ENCODE measurements at regions not wholly inside any gene's neighbourhood (a gene's known extent, or its start where the extent isn't known, plus 50 kb on each side); places are given as distances from the start of the nearest gene placed in this dataset.
"Not testable (repeated sequence)": the region's sequence is repeated elsewhere in the genome, so short reads cannot be mapped to it uniquely, and the experiment has no call there.

DNA sequence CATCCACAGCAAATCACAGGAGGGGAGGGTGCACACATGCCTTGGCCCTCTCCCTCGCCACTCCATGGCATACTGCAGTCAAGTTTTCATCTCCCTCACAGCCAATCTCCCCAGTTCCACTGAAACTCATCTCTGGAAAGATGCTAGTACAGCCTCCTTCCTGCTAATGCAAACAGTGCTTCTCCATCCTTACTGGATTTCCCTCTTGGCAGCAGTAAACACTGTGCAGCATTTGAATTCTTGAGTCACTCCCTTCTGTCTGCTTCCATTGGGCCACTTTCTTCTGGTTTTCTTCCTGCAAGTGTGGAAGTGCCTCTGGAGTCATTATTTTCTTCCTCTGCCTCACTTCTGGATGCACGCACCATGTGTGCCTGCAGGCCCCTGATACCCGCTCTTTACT, 460.3 kb downstream of the QKI start:
- no peak for DNase-seq (ENCODE audit: low spot score)

DNA sequence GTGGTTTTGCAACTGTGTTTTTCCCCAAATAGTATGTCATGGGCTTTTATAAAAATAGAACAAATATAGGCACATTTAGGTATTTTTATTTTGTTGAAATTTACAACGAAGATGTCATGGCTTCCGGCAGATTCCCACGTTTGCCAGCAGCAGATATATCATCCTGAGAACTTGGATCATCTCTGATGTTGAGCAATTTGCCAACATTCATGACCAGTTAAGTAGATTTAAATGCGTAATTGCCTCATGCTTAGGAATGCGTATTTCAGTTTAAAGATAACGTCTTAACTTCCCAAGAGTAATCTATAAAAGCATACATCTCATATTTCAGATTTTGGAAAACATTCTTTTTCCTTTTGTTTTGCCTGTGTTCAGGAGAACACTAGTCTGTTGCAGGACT, 457.8 kb downstream of the QKI start:
- DNase-seq (ENCODE audit: low spot score) = no peak

DNA sequence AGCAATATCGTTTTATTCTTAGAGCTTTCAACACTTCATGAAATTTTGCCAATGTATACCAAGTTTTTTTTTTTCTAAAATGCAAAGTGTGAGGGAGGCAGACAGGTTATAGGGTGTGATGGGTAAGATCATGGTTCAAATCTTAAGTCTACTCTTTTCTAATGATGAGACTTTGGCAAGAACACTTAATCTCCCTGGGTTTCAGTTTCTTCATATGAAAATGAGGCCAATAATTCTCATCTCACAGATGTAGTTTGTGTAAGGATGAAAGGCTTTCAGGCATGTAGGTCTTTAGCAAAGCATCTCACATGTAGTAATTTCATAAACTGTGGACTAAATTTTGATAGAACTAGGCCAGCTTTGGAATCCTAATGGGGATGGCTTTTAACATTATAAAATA, 457.1 kb downstream of the QKI start:
- no peak for DNase-seq (ENCODE audit: low spot score)

DNA sequence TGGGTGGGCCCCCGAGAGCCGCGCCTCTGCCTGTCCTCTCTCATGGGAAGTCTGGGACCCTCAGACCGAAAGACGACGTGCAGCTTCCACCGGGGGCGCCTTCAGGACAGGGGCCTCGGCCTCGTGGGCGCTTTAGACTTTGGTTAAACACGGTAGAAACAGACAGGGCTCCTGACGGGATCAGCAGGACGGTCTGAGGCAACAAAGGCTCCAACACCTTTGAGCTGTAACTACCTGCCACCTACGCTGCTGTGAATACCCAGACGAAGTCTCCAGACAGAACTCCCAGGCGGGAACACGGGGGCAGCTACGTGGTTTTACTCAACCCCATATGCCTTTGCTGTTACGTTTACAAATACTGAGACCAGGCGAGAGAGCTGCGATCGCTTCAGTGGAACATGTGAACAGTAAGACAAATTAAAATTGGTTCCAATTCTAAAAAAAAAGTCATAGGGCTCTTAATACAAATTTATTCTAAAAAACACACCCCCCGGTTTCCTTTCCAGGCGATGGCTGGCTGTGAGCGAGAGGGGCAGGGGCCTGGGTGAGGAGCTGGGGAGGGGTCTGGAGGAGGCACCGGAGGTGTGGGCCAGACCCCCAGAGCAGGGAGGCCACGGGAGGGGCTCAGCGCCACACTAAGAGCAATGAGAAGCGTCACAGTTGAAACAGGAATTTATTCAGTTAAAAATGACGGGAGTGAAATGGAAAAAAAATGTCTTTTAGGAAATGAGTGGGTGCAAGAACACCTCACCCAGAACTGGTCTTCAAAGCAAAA, 453.2 kb downstream of the QKI start:
- DNase-seq (ENCODE audit: low spot score) = no peak

DNA sequence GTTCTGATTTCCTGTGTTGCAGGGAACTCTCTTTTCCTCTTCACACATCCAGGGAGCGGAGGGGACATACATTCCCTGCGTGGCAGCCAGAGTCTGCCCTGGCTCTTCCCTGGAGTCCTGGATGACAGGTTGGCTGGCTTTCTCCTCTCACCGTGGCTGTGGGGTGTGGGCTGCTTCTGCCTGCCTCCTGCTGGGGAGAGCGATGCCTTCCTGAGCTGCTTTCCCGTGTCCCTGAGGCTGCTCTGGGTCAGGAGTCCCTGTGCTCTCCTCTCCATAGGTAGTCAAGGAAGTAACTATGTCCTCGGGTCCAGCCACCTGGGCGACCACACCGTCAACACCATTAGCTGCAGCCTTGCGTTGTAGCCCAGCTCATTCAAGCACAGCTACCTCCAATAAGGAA, 451.7 kb downstream of the QKI start:
- no peak for DNase-seq (ENCODE audit: low spot score)

DNA sequence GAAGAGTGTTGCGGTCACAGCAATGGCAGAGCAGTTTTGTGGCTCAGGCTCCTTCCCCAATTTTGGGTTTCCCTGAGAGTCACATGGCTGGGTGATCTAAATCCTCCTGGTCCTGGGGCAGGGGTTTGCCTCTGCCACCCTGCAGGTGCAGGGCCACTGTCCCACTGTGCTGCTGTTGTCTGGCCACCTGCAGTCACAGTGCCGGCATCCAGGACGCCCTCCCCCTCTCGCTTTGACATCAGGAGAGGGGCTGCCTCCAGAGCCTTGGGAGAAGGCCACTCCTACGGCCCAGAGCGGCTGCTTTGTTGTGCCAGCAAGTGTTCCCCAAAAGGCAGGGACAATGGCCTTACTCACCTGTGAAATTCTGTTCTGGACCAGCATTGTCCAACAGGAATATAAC, 449.0 kb downstream of the QKI start:
- DNase-seq (ENCODE audit: low spot score) = no peak

DNA sequence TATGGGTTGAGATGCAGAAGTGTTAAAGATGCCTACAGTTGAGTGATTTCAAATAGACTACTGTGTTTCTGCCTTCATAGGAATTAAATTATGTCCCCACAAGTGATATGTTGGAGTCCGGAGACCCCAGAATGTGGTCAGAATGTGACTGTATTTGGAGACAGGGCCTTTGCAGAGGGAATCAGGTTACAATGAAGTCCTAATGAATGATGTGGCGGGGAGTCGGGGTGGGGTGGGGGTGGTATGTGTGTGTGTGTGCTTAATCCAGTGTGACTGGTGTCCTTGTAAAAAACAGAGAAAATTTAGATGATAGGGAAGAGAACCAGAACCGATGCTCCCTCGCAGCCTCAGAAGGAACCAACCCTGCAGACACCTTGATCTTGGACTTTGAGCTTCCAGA, 448.2 kb downstream of the QKI start:
- no peak for DNase-seq (ENCODE audit: low spot score)

DNA sequence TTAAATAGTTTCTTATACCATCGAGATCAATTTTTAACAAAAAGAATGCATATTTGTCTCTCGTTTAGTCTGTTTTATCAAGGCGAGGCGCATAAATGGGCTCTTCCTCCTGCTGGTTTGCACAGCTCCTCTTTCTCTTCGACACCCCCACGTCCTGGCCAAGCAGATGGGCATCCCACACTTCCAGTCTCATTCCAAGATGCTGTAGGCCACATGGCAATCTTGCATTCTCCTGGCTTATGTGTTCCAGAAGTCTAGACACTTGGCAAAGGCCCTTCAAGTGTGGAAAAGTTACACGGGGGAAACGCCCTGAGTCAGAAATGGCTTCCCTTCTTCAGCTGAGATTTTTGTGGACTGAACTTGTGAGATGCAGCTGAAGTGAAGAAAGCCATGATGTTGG, 447.1 kb downstream of the QKI start:
- no peak for DNase-seq (ENCODE audit: low spot score)

DNA sequence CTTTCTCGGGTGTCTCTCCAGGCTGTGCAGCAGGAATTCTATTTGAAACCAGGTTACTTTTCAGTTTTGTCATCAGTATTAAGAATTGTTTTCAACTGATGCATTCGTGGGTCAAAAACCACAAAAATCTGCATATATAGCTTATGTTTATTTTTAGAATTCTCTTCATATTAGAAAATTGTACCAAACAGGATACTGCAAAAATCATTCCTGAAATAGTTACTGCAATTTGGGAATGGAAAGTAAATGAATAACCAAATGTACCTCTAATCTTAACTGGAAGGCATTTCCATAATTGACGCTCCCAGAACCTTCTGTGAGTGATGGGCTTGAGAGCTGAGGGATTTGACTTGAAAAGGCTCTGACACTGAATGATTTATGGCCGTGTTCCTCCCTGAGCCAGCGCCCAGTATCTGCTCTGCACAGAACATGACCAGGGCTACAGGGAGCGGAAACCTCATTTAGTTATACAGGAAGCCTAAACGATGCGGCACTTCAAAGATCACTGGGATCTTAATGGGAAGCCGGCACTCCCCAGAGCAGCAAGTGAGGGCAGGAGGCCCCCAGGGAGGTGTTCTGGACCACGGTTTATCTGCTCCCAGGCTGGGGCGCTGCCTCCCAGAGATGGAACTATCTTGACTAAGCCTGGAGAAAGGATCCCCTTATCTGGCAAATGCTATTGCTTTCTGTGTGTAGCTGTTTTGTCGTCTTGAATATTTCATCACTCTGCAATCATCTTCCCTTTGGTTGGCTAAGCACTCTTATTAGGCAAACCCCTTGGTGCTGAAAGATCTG, 446.0 kb downstream of the QKI start:
- no peak for DNase-seq (ENCODE audit: low spot score)

DNA sequence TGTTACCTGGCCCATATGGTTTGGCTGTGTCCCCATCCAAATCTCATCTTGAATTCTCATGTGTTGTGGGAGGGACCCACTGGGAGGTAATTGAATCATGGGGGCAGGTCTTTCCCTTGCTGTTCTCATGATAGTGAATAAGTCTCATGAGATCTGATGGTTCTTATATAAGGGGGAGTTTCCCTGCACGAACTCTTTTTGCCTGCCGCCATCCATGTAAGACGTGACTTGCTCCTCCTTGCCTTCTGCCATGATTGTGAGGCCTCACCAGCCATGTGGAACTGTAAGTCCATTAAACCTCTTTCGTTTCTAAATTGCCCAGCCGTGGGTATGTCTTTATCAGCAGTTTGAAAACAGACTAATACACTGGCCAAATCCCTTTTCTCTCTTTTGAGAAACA, 444.4 kb downstream of the QKI start:
- not testable (repeated sequence) for DNase-seq (ENCODE audit: low spot score)

DNA sequence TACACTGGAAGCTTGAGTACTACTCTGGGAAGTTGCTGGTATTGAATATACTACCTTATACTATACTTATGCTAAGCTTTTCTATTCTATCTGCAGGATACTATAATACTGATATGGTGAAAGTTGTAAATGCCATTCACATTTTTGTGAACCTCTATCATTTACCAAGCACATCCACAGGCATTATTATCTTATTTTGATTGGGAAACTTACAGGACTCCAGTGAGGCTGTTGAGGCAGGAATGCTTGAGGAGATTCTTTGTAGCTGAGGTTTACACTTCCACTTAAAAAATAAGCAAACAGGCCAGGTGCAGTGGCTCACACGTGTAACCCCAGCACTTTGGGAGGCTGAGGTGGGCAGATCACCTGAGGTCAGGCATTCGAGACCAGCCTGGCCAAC, 442.9 kb downstream of the QKI start:
- no peak for DNase-seq (ENCODE audit: low spot score)

DNA sequence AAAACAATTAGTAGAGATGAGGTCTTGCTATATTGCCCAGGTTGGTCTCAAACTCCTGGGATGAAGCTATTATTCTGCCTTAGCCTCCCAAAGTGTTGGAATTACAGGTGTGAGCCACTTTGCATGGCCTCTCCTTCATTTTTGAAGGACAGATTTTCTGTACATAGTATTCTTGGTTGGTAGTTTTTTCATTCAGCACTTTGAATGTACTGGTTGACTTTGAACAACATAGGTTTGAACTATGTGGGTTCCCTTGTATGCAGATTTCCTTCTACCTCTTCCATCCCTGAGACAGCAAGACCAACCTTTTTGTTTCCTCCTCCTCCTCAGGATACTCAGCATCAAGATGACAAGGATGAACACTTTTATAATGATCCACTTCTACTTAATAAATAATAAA, 436.4 kb downstream of the QKI start:
- DNase-seq (ENCODE audit: low spot score) = no peak

DNA sequence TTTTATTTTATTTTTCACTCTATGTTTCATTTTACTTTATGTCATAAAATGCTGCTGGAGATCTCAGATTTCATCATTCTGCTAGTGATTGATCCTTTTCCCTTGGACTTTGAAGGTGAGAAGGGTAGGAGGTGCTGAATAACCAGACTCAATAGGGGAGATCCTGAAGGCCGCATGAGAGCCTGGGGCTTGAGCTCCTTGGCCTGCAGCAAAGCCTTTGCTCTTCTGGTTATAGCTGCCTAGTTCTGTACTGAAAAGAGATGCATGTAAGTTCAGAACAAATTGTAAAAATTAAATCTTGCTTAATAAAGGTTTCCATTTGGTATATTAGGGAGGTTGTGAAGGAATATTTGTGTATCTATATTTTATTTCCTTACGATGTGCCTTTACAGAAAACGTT, 430.2 kb downstream of the QKI start:
- no peak for DNase-seq (ENCODE audit: low spot score)

DNA sequence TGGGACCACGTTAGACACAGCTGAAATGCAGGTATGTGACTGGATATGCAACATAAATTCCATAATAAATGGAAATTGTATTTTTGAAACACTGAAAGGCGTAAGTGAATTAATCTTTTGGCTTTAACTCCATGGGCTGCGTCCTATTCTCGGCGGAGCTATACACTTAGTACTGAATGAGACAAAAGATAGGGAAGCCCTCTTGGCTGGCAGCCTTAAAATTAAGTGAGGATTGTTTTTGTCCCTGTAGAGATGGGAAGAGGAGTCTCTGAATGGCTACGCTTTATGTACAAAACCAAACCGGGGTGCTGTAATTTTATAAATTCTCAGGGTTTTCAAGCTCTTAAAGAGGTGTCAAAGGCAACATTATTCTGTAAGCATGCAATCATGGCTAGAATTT, 429.8 kb downstream of the QKI start:
- DNase-seq (ENCODE audit: low spot score) = no peak

DNA sequence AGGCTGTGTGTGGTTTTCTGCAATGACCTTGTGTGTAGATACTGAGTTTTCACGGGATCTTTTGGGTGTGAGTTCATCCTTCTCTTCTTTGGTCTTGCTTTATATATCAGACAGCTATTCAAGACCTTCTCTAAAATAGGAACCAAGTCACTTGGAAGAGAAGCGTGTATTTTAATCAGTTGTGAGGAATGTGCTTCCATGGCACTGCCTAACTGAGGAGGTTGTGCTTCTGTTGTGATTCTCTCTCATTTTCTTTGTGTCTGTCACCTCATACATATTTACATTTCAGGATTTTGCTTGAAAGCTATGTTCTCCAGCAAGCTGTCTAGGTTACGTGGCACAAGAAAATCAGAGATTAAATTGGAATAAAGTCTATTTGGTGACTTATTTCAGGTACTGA, 428.7 kb downstream of the QKI start:
- no peak for DNase-seq (ENCODE audit: low spot score)

DNA sequence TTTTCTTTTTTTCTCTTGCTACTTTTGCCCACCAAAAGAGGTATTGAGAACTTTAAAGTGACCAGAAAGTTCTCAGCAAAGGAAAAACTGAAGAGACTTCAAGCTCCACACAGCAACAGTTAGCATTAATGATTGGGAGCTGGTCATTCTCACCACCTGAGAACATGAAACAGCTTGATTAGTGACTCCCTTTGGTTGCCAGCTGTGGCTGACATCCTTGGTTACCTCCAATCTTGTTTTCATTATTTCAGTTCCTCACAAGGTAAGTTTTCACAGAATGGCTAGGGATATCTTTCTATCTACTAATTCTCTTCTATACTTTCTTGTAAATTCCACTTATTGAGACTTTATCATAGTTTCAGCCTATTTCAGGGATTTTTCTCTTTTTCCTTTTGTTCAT, 427.9 kb downstream of the QKI start:
- no peak for DNase-seq (ENCODE audit: low spot score)

DNA sequence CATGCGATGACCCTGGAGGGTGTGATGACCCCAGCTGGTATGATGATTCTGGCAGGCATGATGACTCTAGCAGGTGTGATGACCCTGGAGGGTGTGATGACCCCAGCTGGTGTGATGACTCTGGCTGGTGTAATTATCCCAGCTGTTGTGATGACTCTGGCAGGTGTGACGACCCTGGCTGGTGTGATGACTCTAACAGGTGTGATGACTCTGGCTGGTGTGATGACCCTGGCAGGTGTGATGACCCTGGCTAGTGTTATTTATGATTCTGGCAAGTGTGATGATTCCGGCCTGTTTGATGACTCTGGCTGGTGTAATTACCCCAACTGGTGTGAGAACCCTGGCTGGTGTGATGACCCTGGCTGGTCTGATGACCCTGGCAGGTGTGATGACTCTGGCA, 427.2 kb downstream of the QKI start:
- DNase-seq (ENCODE audit: low spot score) = no peak

DNA sequence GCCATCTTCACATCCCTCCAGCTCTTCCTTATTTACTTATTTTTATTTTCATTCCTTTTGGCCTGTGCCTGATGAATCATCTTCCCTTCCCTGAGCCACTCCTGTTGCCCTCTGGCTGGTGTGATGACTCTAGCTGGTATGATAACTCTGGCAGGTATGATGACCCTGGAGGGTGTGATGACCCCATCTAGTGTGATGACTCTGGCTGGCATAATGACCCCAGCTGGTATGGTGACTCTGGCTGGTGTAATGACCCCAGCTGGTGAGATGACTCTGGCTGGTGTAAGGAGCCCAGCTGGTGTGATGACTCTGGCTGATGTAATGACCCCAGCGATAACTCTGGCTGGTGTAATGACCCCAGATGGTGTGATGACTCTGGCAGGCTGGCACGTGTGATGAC, 426.8 kb downstream of the QKI start:
- no peak for DNase-seq (ENCODE audit: low spot score)

DNA sequence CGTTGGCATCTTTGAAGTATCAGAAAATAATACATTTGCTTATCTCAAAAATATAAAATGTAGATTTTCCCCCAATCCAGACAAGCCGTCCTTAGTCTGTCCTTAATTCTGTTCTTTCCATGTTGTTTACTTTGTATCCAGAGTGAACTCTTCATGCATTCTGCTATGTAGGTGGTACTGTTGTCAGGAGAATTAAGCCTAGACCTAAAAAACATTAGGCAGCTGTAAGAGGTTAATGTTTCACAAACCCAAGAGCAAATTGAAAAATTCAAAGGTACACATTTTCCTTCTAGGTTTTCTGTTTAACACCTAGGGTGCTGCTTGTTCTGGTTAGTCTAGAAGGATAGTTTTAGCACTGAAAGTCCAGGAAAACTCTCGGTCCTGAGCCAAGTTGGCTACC, 426.4 kb downstream of the QKI start:
- no peak for DNase-seq (ENCODE audit: low spot score)

DNA sequence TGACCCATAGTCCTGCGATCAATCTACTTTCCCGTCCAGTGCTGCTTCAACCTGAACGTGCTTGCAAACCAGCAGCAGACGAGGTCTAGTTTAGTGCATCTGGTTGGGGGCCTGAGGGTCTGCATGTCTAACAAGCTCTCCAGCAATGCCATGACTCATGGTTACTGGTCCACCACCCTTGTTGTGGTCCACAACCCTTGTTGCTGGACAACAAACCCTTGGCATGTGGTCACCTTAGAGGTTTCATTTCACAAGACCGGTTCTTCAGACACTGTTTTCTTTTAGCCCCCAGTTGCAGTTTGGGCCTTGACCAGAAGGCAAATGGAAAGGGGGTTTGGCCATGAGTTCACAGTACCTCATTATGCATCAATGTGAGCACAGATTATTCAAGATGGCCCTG, 424.8 kb downstream of the QKI start:
- no peak for DNase-seq (ENCODE audit: low spot score)

DNA sequence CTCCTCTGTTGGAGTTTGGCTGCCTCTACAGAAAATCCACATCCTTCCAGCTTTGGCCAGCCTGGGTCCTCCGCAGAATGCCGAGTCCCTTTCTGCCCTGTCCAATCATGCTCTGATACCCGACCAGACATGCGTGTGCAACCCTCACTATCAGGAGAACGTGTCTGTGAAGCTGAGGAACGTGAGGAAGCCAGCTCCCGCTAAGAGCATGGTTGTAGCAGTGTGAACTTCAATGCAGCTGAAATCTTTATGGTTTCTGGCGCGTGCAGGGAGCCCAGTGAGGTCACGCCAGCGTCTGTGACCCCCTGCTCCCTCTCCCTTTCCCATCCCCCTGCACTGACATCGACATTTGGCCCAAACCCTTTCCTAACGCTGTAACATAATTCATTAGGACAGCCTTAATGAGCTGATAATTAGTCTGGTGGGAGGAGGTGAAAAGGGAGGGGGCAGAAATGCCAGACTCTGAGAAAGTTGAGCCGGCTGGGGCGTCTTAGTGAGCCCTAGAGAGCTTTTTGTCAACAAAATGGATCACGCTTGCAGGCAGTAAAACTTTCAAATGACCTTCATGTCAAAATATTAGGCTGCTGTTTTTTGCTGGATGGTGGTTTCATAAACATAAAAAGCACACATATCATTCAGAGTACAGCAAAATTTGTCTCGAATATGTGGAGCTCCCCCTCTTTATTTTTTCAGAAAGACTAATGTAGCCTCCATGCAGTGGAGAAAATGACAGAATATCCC, 423.3 kb downstream of the QKI start:
- no peak for DNase-seq (ENCODE audit: low spot score)

DNA sequence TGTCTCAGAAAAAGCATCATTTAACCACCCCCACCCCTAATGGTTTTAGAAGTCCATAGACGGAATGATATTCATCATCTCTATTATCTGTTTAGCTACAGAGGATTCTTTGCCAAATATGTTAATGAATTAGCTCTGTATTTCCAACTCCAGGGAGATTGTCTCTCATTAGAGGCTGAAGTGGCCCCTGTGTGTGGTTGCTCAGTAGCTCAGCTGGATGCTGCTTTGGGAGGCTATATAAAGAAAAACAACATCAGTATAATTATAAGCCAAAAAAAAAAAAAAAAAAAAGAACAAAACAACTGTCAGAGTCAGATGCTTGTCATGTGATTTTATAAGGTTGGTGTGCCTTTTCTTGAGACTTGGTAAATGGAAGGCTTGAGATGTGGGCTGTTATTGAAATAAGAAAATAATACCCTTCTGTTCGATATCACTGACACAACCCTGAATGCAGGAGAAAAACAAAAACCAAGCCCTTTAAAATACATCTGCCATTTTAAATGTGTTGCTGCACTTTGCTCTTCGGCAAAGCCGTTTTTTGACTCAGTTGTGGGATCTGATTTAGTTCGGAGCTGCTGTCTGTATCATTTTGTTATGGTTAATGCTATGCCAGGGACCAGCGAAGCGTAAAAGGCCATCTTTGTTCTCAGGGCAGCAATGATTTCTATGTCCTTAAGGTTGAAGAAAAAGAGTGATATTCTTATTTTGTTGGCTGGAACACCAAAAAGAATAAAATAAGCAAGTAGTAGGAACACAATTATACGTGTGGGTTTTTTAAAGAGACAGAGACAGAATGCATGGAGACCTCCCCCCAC, 422.6 kb downstream of the QKI start:
- no peak for DNase-seq (ENCODE audit: low spot score)

All from RKO (cell line).